ENCODE measurements at regions not wholly inside any gene's neighbourhood (a gene's known extent, or its start where the extent isn't known, plus 50 kb on each side); places are given as distances from the start of the nearest gene placed in this dataset.

DNA sequence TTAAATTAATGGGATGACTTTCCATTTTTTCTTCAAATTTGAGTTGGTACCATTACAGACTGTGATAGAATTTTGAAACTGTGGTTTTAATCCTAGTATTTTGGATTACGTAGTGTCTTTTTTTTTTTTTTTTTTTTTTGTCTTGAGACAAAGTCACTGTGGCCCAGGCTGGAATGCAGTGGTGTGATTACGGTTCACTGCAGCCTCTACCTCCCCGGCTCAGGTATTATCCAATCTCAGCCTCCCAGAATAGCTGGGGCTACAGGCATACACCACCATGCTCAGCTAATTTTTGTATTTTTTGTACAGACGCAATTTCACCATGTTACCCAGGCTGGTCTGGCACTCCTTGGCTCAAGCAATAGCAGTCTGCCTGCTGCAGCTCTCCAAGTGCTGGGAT is 87.1 kb downstream of the SOX4 start:
- Histone ChIP-seq H3K27me3 (no peaks in the 10 kb centered on the region), H3K9me3 (no peaks in the 10 kb centered on the region), H3K4me1 (no peaks in the 10 kb centered on the region), H3K4me3 (no peak overlapping the region), H3K27ac (no peak overlapping the region), H3K36me3 (no peaks in the 10 kb centered on the region)
- WGBS, 4 donors: 93 to 98% (median 96%) methylated on average over 4 of the region's 4 CpGs
- DNase-seq: no peak
- TF ChIP-seq, protein P1, sequence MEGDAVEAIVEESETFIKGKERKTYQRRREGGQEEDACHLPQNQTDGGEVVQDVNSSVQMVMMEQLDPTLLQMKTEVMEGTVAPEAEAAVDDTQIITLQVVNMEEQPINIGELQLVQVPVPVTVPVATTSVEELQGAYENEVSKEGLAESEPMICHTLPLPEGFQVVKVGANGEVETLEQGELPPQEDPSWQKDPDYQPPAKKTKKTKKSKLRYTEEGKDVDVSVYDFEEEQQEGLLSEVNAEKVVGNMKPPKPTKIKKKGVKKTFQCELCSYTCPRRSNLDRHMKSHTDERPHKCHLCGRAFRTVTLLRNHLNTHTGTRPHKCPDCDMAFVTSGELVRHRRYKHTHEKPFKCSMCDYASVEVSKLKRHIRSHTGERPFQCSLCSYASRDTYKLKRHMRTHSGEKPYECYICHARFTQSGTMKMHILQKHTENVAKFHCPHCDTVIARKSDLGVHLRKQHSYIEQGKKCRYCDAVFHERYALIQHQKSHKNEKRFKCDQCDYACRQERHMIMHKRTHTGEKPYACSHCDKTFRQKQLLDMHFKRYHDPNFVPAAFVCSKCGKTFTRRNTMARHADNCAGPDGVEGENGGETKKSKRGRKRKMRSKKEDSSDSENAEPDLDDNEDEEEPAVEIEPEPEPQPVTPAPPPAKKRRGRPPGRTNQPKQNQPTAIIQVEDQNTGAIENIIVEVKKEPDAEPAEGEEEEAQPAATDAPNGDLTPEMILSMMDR (IDR thresholded peaks at IDR 0.05): no peak
- TF ChIP-seq POLR2A (IDR thresholded peaks at IDR 0.05): no peak
- ATAC-seq: no peak
- intact Hi-C loops (cut with DNase I): no loop called here

GRCh38 chr6:21690489-21690888 is 96.9 kb downstream of the SOX4 start:
- Histone ChIP-seq H3K9me3 (peaks cover 0 to 11% (median 3%) of the 10 kb centered on the region in 12 donors), H3K4me1 (peaks cover 0 to 8% (median 0%) of the 10 kb centered on the region in 12 donors), H3K27me3 (no peaks in the 10 kb centered on the region), H3K36me3 (no peaks in the 10 kb centered on the region), H3K27ac (no peak overlapping the region), H3K4me3 (no peak overlapping the region)
- TF ChIP-seq POLR2A (IDR thresholded peaks at IDR 0.05): no peak
- TF ChIP-seq, protein P1 (IDR thresholded peaks at IDR 0.05): no peak
- intact Hi-C loops (cut with DNase I): no loop called here
- DNase-seq (no peak), ATAC-seq (no peak)

DNA sequence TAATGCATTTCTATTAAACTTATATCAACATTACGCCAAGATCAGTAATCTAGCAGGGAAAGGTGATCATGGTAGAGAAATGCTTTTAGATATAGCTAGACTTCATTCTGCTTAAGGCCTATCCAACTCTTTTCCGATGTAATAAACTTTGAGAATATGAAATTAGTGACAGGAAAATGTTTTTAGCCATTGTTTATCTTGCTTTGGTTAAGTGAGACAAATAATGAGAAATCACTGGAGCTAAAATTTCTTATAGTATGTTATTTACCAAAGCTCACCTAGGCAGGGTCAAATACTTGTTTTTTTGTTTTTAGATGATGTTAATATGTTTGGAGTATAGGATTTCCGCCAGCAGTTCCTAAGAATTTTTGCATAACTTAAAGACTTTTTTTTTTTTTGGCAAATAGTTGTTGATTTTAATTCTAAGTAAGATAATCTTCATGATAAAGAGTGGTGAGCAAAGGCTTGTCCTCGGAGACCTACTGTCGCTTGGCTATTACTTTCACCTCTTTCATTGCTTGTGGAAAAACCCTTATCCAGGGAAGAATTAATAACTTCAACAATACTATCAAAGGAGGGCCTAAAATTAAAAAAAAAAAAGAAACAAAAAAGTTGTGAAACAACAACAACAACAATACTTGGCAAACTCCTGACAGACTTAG is 98.3 kb downstream of the SOX4 start:
- Histone ChIP-seq H3K27ac (no peak overlapping the region), H3K27me3 (no peaks in the 10 kb centered on the region), H3K9me3 (peaks cover 0 to 11% (median 3%) of the 10 kb centered on the region in 12 donors), H3K4me3 (no peak overlapping the region), H3K4me1 (peaks cover 0 to 8% (median 0%) of the 10 kb centered on the region in 12 donors), H3K36me3 (no peaks in the 10 kb centered on the region)
- ATAC-seq: no peak
- no peak for TF ChIP-seq POLR2A (IDR thresholded peaks at IDR 0.05)
- TF ChIP-seq, protein P1 (IDR thresholded peaks at IDR 0.05): no peak
- intact Hi-C loops (cut with DNase I): no loop called here
- DNase-seq: no peak
- 71 to 80% (median 75%) methylated on average over 5 of the region's 5 CpGs for WGBS, 4 donors

DNA sequence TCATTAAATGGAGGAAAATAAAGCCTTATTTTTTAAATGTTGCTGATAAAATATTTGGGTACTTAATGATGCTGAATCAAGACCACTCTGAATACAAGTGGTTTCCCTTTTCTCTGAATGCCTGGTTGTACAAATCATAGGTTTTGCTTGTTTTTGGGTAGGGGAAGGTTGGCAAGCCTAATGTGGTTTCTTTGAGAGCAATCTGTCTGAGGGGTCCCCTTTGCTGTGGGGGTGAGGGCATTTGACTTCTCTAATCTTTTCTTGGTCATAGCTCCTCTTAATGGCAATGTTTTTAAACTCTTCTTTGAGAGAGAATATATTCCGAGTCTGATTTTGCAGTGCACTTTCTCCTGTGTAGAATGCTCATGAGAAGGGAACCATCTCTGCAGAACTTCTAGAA is 99.2 kb downstream of the SOX4 start:
- H3K27me3 ChIP-seq: no peaks in the 10 kb centered on the region
- 67 to 84% (median 70%) methylated on average over 1 of the region's 1 CpG for WGBS, 4 donors
- DNase-seq (no peak), ATAC-seq (no peak)
- peaks cover 0 to 7% (median 3%) of the 10 kb centered on the region in 12 donors for H3K9me3 ChIP-seq
- H3K36me3 ChIP-seq: no peaks in the 10 kb centered on the region
- TF ChIP-seq POLR2A (IDR thresholded peaks at IDR 0.05): no peak
- TF ChIP-seq, protein P1 (IDR thresholded peaks at IDR 0.05): no peak
- H3K27ac ChIP-seq: no peak overlapping the region
- peaks cover 0 to 8% (median 0%) of the 10 kb centered on the region in 12 donors for H3K4me1 ChIP-seq
- intact Hi-C loops (cut with DNase I): no loop called here
- no peak overlapping the region for H3K4me3 ChIP-seq

Measured in heart left ventricle (tissue), 16 donors.